Fibroblast of mammary gland (primary cell): ENCODE measurements at regions not wholly inside any gene's neighbourhood (a gene's known extent, or its start where the extent isn't known, plus 50 kb on each side); places are given as distances from the start of the nearest gene placed in this dataset.

Source experiments
- DNase-seq: peaks from one replicate; pipeline ENCODE4 v3.0.0-alpha.2; 2010; ENCODE audit warnings: low read depth
- H3K4me3 ChIP-seq: 2 replicates; pipeline ENCODE4 v1.5.1; 2011; ENCODE audit warnings: low read depth, mild to moderate bottlenecking, low read length, moderate library complexity; ENCODE audit not compliant: control insufficient read depth
- TF ChIP-seq, protein P1 (sequence below): conservative IDR thresholded peaks from 2 replicates; pipeline ENCODE4 v1.5.1; 2011; ENCODE audit warnings: low read depth, low read length, inconsistent platforms; ENCODE audit not compliant: control insufficient read depth, insufficient read depth

DNA sequence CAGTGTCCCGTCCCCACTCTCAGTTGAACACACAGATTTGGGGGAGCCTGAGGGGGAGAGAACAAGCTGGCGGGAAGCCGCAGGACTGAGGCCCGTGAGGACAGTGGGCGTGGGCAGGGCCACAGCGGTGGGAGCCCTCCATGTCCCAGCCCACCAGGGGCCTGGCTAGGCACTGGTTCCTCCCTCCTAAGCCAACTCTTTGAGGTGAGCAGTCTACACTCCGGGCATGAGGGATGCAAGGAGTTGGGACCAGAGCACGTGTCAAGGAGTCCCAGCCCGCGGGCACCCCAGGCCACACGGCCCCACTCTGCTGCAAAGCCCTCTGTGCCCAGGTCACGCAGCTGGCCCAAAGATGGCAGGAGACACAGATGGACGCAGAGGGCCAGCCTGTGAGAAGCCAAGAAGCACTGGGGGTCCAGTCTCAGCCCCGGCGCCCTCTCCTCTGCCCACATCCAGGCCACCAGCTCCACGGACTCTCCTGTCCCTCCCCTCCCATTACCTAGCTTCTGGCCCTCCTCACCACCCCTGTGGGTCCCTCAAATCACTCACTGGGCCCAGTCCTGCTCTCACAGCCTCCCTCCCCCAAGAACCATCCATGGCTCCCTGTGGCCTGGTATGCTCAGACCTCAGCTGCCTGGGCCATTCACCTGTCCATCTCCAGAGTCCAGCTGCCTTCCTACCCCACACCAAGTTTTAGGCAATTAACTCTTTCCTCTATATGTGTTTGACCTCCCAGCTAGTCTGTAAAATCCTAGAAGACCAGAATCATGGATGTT lies 206.5 kb downstream of the RBFOX3 start:
- no peak for DNase-seq
- TF ChIP-seq, protein P1, sequence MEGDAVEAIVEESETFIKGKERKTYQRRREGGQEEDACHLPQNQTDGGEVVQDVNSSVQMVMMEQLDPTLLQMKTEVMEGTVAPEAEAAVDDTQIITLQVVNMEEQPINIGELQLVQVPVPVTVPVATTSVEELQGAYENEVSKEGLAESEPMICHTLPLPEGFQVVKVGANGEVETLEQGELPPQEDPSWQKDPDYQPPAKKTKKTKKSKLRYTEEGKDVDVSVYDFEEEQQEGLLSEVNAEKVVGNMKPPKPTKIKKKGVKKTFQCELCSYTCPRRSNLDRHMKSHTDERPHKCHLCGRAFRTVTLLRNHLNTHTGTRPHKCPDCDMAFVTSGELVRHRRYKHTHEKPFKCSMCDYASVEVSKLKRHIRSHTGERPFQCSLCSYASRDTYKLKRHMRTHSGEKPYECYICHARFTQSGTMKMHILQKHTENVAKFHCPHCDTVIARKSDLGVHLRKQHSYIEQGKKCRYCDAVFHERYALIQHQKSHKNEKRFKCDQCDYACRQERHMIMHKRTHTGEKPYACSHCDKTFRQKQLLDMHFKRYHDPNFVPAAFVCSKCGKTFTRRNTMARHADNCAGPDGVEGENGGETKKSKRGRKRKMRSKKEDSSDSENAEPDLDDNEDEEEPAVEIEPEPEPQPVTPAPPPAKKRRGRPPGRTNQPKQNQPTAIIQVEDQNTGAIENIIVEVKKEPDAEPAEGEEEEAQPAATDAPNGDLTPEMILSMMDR = no peak
- no peak overlapping the region for H3K4me3 ChIP-seq

DNA sequence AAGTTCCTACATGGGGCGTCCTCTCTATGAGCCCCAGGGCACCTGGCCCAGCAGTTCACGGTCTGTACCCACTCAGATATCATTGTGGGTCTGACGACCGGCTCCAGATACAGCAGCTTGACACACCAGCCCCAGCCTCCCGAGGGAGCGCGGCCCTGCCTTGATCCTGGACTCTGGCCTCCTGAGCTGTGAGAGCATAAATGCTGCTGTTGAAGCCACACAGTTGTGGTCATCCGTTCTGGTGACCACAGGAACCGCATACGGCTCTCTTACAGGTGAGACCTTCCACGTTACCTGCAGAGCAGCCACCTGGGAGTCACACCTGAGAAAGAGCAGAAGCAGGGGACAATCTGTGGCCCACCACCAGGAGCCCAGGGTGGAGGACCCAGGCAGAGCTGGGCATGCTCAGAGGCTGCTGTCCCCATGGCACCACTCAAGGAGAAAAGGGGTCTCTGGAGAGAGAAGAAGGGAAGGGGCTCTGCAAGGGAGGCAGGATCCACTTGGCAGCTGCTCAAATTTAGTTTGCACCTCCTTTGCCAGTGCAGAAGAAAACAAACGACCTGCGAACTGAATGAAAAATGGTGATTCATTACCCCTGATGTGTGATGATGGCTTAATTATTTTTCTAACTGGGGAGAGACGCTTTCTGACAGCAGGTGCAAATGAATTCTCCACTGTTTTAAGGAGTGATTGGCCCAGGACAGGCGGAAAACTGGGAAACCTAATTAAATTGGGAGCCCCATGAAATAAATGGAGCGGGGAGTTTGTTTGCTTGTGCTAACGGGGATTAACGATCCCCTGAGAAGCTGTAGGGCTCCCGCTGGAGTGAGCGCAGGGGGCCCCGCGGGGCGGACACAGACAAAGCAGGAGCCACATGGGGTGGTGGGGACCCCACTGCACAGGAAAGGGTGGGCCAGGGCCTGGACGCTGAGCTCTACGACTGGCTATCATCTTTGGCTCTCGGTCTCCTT lies 208.9 kb downstream of the RBFOX3 start:
- no peak for DNase-seq
- TF ChIP-seq, protein P1 = no peak
- no peak overlapping the region for H3K4me3 ChIP-seq

DNA sequence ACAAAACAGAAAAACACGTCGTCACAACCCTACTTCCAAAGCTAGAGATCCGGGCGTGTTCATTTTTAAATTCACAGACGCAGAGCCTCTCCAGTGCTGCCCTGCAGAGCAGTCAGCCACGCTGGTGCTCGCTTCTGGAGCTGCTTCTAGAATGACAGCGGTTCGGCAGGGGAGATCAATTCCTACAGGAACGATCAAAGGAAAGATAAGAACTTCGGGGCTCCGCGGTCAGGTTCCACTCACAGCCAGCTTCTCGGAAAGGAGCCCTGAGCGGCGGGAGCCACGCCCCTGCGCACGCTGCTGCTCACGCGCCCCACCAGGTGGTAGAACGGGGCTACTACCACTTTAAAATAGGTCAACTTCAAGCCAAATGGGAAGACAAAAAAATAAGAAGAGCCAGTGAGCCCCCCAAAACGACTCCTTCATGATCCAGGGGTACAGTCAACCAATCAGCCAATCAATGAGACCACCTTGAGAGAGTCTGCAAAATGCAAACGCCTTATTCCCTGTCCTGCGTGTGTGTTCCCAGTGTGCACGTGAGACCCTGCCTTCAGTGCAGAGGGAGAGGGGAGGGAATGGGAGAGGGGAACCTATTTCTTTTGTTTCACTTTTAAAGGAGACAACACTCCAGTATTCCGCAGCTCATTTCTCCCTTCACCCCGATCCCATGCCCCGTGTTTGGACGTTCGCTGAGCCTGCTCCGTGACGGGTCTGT lies 209.7 kb downstream of the RBFOX3 start:
- H3K4me3 ChIP-seq = no peak overlapping the region
- TF ChIP-seq, protein P1 = peak; percentile 83

DNA sequence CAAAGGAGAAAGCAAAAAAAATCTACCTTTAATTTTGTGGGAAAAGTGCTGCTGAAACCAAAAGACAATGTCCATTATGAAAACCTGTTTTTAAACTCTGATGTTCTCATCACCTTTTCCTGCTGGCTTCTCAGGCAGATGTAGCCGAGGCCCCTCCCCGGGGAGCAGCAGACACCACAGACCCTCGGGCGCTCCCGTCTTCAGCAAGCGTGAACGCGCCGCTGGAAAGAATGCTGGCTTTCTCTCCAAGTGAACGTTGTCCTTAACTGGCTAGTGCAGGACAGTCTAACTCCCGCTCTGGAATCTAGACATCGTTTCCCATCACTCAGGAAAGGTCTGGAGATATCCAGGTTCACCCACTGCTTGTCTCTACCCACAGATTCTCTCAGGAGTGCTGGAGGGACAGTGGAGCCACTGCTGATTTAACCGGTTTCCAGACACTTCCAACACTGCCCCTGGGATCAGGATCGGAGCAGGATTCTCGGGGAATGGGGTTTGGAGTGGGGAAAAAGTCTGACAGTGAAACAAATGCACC lies 211.2 kb downstream of the RBFOX3 start:
- no peak overlapping the region for H3K4me3 ChIP-seq
- DNase-seq = no peak

More for the DNA sequence above, 209.7 kb downstream of the RBFOX3 start:
- DNase-seq = peak; percentile 45

DNA sequence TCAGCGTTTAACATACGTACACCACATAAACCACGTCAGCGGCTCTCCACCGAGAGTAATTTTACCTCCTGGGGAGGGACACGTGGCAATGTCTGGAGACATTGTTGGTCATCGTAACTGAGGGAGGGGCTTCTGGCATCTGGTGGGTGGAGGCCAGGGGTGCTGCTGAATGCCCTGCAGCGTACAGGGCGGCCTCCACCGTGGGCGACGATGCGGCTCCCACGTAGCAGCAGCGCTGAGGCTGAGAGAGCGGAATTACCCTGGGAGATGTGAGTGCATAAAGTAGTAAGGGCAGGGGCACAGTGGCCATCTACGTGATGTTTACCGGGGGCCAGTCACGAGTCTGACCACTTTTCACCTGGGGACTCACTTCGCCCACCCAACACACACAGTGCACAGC lies 212.4 kb downstream of the RBFOX3 start:
- no peak overlapping the region for H3K4me3 ChIP-seq
- no peak for DNase-seq
- TF ChIP-seq, protein P1 = no peak

More for the DNA sequence above, 211.2 kb downstream of the RBFOX3 start:
- TF ChIP-seq, protein P1 = no peak

DNA sequence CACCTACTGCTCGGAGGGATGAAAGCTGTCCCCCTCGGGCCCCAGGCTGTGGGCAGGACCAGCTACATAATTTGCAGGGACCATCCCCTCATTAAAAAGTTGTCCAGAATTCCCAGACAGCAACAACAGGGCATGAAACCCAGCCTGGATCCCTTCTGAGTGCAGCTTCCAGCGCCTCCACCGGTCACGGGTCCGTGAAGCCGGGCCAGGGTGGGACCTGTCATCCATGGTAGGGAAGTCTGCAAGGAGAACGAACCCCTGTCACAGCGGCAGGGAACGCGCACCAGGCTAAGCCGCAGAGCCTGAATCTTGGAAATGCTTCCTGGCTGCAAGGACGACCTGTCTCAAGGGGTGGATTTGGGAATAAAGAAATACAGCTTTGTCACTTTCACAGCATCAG lies 214.2 kb downstream of the RBFOX3 start:
- no peak for DNase-seq
- TF ChIP-seq, protein P1 = no peak
- no peak overlapping the region for H3K4me3 ChIP-seq
